Dedifferentiated amniotic fluid mesenchymal stem cell (primary cell): ENCODE measurements at regions not wholly inside any gene's neighbourhood (a gene's known extent, or its start where the extent isn't known, plus 50 kb on each side); places are given as distances from the start of the nearest gene placed in this dataset.

Experiments used
- DNase-seq: peaks from one replicate; pipeline ENCODE4 v3.0.0-alpha.2; 2016; ENCODE audit errors: extremely low spot score

DNA sequence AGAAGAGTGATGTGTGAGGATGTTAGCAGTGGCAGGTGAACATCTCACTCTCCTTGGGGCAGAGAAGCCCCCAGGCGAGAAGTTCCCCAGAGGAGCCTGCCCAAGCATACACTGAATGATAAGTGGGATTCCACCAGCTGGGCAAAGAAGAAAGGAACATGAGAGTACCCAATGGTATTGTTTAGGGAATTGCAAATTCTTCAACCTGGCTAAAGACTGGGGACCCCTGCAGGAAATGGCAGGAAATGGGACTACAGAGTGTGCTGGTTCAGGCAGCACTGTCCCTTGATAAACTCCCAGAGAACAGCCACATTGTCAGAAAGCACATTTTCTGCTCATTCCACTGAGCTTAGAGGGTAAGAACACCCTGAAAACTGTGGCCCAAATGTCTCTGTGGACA lies 121.3 kb downstream of the RPS29 start:
- no peak for DNase-seq

GRCh38 chr14:49463146-49463545 lies 123.0 kb downstream of the RPS29 start:
- no peak for DNase-seq

GRCh38 chr14:49461529-49462401 lies 124.4 kb downstream of the RPS29 start:
- DNase-seq: peak; percentile 73

DNA sequence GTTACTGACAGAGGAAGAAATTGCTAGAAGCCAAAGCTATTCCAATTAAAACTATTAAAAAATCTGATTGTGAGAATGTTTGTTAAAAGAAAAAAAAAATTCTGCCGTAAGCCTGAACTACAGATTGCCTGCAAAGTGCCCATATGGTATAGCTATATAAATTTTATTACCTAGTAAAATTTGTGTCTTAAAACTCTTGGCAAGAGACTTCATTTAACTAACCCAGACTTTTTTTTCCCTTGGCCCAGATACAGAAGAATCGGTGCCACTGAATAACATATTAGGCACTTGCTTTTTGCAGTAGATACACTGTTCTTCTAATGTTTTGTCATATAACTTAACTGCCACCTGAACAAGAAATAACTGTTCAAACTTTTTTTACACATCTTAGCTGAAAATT lies 125.5 kb downstream of the RPS29 start:
- DNase-seq: no peak

DNA sequence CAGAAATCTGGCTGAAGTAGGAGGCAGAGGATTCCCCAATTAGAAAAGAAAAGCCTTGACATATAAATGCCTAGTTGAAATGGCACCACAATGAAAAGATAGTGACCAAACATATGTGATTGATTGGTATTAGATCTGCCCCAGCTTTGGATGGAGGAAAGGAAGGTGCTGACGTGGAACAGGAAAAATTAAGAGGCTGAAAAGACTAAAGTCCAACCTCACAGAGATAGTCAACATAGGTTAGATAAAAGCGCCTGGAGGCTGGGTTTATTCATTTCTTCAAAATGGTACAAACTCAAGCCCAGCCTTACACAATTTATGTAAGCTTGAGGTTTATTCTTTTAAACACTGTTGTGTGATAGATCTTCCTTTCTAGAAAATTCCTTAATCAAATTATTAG lies 129.6 kb downstream of the RPS29 start:
- DNase-seq: no peak

DNA sequence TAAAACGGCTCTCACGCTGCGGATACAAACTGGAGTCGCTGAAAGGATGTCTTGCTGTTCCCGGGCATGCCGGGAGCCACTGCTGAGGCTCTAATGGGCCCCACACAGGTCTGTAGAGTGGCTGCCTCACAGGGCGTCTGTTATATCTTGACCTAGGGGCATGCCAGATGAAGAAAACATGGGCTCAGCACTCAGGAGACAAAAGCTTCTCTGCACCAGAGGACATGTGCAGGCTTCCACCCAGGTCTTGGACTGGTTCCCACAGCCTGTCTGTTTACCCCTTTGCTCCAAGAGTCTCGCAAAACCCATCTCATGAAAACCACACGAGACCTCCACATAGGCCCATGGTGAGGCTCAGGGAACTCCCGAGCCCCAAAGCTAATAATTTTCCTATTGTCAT lies 134.2 kb downstream of the RPS29 start:
- DNase-seq: no peak

DNA sequence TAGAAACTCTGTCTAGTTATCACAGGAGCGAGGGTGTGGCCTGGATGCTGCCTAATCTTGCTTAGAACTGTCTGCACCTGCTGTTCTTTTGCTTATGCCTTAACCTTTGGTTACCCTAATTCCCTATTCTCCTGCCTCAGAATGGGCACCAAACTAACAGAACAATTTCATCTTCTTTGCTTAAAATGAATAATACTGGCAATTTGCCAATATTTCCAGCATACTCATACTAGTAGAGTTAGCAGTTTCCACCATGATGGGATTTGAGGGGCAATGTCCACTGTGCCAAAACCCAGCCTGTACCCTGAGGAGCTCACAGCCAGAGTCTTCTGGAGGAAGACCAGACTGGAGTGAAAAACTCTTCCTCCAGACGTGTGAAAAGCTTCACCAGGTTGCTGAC lies 136.4 kb downstream of the RPS29 start:
- DNase-seq: no peak

DNA sequence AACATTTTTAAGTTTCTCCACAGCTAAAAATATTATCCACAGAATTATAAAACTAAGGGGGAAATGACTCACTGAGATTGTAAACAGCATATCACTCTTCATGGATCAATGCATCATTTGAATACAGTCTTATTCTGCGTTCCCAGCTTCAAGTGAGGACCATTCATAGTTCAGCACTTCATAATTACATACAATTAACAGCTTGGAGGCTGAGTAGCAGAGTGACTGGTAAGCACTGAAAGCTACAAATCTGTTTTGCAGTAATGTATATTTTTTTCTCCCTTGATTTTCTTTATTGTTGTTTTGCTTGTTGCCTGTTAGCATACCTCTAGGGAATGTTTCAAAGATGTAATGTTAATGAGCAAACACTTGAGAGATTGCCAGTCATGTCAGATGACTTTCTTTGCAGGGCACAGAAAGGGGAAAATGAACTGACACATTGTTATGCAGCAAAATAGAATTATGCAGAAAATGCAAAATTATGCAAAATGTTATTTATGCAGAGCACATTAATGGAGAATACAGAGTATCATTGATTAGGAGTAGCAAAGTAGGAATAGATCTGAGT lies 138.6 kb downstream of the RPS29 start:
- no peak for DNase-seq

GRCh38 chr14:49446801-49447200 lies 139.4 kb downstream of the RPS29 start:
- no peak for DNase-seq

DNA sequence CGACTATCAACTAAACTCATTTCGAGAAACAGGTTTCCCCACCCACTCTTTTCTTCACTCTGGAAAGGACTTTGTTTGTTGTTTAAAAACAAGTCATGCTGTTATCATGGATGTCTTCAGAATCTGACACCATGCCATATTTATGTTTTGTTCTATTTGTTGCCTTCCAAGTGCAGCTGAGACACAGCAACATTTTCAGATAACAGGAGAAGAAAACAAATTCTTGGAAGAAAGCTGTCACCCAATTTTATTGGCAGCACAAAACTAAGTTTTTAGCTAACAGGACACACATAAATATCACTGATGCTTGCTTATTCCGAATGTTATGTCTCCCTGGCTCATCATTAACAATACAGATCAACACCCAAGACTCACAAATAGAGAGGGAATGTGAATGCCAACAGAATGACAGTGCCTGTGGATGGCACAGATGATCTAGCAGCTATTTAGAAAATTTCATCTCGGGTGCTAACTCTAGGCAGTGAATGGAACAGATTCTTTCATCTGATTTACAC lies 147.9 kb downstream of the RPS29 start:
- no peak for DNase-seq

DNA sequence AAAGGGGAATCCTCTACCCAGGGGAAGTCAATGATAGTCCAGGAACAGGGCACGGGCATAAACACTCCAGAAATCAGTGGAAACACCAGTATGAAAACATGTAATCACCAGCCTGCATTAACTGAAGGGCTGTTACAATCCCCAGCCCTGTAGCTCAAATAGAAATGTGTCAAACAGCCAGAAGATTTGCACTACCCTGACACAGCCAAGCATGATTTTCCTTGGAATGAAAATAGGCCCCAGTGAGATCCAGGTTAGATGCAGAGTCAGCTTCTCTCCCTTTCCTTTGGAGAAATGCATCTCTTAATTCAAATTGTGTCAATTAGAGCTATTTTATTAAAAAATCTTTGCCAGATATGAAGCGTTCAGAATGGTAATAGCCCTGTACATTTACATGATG lies 158.1 kb downstream of the RPS29 start:
- DNase-seq: no peak

GRCh38 chr14:49427117-49427516 lies 159.1 kb downstream of the RPS29 start:
- no peak for DNase-seq

- no peak for DNase-seq
Measured at GRCh38 chr14:49425921-49426320, 160.3 kb downstream of the RPS29 start.

- no peak for DNase-seq
Measured at GRCh38 chr14:49424436-49425331, 161.5 kb downstream of the RPS29 start.

GRCh38 chr14:49420201-49420600 lies 166.0 kb downstream of the RPS29 start:
- no peak for DNase-seq

DNA sequence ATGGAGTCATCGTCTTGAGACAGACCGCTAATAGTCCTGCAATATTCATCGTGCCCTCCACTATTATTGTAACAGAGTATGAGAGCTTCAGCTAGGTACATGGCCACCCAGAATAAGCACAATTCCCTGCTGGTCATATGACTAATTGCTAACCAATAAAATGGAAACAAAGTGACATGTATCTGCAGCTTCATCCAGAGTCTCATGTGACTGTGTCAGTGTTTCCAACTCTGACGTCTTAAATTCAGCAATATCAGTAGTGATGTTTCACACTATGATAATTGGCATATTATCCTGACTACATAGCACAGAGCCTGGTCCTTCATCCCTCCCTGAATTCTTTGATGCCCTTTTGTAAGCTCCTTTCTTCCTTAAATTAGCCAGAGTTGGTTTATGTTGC lies 167.4 kb downstream of the RPS29 start:
- no peak for DNase-seq

- no peak for DNase-seq
Measured at GRCh38 chr14:49417790-49418189, 168.4 kb downstream of the RPS29 start.

- no peak for DNase-seq
Measured at GRCh38 chr14:49408187-49408933, 177.8 kb downstream of the RPS29 start.

- DNase-seq: peak; percentile 29
Measured at GRCh38 chr14:49405291-49405690, 180.9 kb downstream of the RPS29 start.

DNA sequence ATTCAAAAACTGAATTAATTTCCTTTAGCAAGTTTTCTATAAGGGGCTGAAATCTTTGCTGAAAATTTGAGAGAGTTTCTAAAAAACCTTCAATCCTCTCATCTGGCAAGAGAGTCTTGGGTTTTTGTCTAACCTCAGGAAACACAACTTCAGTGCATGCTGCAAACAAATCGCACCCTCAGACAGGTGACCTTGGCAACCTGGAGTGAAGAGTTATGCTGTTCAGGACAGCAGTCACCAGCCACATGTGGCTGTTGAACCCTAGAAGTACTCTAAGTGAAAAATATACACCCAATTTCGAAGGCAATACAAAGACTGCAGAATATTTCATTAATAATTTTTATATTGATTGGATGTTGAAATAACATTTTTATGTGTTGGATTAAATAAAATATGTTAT lies 184.8 kb downstream of the RPS29 start:
- no peak for DNase-seq

DNA sequence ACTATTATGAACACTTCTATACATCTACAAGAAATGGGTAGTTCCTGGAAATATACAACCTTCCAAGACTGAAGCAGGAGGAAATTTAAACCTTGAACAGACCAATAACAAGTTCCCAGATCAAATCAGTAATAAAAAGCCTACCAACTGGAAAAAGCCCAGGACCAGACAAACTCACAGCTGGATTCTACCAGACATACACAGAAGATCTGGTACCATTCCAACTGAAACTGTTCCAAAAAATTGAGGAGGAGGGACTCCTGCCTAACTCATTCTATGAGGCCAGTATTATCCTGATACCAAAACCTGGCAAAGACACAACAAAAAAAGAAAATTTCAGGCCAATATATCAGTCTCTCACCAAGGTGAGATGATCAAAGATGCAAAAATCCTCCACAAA lies 189.4 kb downstream of the RPS29 start:
- DNase-seq: no peak

DNA sequence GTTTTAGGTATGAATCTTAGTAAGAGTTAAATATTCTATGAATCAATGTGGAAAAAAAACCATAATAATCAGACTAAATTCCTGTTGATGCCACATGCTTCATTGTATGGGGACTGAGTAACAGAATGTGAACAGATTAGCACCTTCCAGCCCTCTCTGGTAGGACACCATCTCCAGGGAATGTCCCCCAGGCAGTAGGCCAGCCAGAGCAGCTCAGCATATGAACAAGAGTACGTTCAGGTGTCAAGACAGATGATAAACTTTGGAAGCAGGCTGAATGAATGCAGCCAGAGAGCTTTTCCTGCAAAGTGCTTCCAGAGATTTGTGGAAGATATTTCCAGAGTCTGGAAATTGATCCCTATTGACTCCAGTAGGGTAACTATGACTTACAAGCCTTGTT lies 204.4 kb downstream of the RPS29 start:
- no peak for DNase-seq
